ENCODE measurements at regions not wholly inside any gene's neighbourhood (a gene's known extent, or its start where the extent isn't known, plus 50 kb on each side); places are given as distances from the start of the nearest gene placed in this dataset.
"Not testable (repeated sequence)": the region's sequence is repeated elsewhere in the genome, so short reads cannot be mapped to it uniquely, and the experiment has no call there.

DNA sequence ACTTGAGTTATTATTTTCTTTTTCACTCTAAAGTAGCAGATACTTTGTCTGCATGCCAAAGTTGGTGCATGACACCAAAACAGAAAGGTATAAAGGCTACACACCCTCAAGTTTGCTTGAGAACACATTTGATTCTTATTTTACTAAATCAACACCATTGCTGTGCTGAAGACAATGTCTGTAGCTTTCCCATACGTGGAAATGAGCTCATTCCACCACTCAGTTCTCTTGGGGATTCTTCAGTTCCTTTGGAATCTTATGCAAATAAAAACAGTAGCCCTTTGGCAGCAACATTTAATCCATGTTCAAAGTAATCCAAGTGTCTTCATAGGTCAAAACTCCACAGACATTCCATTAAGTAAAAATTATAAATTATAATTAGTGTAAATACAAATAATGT, 264.9 kb downstream of the TLE1 start:
- no peak for DNase-seq

DNA sequence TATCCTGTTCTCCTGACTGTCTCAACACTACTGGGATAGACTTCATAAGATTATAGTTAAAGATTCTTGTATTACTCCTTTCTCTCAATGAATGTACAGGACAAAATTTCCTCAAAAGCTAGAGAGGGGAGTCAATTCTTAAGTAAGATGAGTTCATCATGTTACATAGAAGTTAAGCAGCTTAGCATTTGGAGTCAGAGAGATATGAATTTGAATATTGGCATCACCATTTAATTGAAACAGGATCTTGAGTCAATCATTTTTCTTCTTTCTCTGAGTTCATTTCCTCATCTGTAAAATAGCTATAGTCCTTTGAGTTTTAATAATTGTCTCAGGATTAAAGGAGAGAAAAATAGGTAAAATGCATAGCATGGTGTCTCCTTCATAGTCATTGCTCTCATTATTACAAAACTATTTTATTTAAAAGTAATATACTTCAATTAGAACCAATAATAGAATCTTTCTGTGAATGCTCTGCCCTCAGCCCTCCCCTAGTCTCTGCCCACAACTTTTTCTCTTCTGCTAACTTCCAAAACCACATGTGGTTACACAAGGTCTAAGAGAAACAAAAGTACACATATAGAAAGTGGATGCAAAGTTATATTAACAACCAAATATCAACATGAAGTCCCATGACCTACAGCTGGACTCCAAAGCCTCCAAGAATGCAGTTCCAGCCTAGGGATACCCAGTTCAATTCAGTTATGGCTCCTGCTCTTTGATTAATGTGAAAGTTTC, 265.6 kb downstream of the TLE1 start:
- DNase-seq: no peak

DNA sequence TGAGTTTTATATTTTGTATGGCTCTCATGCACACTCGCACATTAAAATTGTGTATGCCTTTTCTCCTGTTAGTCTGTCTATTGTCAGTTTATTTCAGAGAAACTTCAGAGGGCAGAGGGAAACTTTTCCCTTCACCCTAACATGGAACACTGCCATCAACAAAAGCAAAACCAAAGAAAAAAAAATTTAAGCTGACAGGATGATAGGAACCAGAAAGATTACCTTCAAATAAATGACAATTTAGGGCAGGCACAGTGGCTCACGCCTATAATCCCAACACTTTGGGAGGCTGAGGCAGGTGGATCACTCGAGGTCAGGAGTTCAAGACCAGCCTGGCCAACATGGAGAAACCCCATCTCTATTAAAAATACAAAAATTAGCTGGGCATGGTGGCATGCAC, 268.3 kb downstream of the TLE1 start:
- DNase-seq: not testable (repeated sequence)

DNA sequence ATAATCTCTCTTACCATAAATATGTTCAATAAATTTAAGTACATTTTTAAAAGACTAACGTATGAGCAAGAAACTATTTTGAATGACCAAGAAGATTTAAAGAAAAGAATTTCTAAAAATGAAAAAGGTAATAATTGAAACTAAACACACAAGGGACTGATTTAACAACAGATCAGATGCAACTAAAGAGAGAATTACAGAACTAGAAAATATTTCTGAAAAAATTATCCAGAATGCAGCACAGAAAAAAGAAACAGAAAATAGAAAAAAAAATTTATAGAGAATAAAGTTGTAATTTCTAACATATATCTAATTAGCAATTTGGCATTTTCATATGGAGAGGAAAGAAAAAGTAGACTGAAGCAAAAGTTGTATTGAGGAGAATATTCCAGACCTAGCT, 269.3 kb downstream of the TLE1 start:
- no peak for DNase-seq

DNA sequence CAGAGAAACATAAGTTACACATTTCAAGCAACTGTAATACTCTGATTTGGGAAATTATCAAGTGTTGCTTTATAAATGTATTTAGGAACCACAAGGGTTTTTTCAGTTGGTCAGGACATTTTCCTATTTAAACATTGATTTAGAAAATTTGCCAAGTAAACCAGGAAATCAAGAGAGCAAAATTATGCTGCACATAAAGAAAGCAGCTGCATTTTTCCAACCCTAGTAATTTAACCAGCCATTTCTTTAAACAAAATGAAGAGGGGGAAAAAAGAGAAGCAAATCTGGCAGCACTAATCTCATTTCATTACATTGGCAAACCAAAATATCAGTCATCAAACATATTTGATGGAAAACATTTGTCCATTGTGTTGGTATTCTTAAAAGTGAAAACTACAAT, 271.4 kb downstream of the TLE1 start:
- no peak for DNase-seq

GRCh38 chr9:81417299-81417675, 272.1 kb downstream of the TLE1 start:
- DNase-seq: no peak

GRCh38 chr9:81416476-81417298, 272.7 kb downstream of the TLE1 start:
- no peak for DNase-seq

DNA sequence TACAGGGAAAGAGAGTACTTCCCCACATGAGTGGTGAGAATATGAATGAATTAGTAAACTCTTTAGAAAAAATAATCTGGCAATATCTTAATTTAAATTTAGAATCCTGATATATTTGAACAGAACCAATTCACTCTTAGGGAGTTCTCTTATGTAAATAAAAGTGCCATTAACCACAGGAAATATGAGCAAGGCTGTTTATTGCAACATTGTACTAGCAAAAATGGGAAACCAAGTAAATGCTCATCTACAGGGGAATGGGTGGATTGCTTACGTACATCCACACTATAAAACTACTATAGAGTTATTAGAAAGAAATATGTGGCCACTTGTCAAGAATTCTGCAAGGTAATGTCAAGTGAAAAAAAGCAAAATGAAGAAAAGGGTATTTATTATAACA, 274.5 kb downstream of the TLE1 start:
- no peak for DNase-seq

DNA sequence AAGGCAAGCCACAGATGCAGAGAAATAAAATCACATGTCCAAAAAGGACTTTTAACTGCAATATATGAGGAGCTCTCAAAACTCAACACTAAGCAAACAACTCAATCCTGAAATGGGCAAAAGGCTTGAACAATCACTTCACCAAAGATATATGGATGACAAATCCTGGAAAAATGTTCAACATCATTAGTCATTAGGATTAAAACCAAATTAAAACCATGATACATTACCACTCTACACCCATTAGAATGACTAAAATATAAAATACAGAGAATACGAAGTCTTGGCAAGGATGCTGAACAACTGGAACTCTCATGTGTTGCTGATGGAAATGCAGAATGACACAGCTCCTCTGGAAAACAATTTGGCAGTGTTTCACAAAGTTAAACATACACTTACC, 277.4 kb downstream of the TLE1 start:
- DNase-seq: no peak

DNA sequence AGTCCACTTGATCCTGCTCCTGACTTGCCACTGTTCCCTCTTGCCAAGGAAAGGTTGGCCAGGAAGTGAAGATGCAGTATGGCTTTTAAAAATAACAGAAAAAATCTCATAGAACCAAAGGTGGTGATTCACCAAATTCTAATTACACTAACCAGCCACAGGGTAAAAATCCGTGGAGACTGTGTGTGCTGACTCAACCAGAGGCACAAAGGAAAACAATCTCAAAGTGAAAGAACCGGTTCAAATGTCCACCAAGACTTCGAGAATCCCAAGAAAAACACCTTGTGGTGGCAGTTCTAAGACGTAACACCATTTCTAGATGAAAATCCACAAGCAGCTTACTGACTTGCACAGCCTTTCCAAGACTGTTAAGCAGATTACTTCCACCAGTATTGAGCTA, 279.1 kb downstream of the TLE1 start:
- no peak for DNase-seq

GRCh38 chr9:81408951-81409350, 280.4 kb downstream of the TLE1 start:
- no peak for DNase-seq

DNA sequence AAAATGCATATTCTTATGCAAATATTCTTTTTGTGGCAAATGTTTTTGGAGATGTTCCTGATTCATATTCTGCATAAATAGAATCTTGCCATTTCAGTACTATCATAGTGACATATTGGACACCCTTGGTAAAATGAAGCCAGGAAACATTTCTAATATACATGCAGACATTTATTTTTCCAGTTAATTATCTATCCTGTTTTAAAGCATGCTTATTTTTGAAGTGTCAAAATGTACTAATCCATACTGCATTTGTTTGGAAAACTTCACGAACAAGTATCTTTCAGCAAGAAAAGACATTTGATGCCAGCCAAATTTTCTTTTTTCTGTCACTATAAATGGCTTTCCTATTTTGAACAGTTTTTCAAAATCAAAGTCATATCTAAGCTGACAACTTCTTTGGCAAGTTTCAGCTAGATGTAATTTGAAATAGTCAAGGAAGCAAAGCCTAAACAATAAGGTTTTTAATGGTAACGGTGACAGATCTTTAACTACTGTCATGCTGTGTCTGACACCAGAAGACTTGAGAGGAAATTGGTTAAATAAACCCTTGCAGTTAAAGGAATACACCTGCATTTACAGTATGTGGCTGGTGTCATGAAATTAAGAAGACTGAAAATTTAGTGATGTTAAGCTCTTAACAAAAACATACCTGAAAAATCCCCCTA, 284.3 kb downstream of the TLE1 start:
- no peak for DNase-seq

DNA sequence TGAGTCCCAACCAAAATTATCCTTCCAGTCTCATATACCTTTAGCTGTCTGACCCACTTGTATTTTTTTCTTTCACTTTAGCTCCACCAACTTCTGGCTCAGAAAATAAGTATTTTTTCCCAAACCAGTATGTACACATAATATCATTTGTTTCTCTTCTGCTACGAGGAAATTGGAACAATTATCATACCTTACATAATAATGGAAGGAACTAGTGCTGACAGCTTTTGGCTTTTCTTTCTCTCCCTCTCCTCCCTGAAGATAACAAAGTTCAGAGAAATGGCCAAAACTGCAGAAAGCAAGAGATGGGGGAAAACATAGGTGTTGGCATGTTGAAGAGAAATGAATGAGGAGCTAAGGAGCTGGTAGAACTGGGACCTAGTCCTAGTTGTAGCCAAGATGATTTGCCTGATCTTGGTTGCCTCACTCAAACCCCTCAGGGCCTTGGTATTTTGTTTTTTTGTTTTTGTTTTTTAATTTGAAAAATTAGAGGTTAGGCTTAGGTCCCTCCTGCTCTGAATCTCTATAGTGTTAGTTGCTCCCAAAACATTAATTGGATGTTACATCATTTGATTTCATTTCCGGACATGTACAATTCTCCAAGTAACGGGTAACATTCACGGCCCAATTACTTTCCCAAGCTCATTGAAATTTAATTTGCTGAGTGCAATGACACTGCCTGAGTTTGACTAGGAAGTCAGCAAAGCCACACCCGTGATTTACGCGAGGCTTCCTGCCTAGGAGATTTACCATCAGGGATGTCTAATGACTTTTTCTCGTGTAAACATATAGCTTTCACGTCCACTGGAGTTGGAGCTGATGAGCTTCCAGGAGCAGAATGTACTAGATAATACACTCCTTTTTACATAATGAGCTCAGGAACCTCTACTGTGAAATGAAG, 291.6 kb downstream of the TLE1 start:
- DNase-seq: no peak

DNA sequence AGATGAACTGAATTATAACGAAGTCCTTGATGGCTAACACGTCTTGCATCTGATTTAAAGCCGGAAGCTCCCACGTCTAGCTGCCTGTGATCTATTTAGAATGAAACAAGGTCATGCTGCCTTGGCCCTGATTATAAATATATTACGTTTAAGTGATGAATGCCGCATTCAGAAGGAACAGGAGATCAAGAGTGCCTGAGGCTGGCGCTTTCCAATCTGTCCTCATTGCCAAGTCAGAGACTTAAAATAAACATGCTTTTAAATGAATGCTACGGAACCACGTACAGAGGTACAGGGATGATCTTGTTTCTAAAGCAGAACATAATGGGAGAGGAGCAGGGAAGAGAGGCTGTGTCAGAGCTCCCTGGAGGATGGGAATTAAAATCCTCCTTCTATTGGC, 292.8 kb downstream of the TLE1 start:
- no peak for DNase-seq

DNA sequence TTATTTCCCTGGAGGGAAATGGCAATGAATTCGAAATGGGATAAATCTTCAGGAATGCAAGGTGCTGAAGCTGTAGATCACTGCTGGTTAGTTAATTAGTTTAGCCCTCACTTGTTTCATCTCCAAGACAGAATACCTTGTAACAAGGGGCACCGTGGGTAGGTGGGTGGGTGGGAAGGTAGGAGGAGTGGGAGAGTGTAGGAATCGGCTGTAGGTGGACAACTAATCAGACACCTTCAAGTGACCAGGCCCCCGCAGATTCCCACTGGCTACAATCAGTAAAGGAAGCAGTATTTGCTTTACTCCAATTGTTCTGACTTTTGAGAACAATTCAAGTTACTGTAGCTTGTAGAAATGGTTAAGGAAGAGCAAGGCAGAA, 293.7 kb downstream of the TLE1 start:
- no peak for DNase-seq

DNA sequence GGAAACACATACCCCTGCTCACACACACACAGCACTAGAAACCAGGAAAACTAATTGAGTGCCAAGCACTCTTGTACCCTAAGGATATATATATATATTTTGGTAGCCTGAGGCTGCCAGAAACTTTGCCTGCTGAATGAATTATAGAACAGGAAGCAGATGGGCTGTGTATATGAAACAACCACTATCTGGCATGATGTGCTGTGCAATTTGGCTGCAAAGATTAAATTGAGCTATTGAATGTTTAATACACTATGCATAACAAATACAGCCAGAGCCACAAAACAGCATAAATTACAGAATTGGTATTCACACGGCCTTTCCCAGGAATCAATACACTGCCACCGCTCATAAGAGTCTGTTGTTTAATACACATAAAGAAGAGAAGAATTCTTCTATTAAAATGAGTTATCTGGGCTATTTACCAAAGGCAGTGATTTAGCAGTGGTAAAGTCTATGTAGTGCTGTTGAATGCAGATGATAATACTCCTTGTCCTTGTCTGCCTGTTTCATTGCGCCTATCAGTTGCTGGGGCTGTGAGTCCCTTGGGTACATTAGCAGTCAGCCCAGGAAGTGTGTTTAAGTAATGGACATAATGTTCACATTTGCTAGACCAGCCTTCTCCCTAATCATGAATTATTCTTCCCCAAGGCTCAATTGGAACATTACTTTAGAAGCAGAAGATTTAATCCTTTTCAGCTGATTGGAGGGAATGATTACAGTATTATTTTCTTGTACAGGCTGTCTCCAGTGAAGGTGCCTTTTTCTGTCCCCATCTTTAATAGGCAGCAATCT, 294.3 kb downstream of the TLE1 start:
- DNase-seq: no peak

DNA sequence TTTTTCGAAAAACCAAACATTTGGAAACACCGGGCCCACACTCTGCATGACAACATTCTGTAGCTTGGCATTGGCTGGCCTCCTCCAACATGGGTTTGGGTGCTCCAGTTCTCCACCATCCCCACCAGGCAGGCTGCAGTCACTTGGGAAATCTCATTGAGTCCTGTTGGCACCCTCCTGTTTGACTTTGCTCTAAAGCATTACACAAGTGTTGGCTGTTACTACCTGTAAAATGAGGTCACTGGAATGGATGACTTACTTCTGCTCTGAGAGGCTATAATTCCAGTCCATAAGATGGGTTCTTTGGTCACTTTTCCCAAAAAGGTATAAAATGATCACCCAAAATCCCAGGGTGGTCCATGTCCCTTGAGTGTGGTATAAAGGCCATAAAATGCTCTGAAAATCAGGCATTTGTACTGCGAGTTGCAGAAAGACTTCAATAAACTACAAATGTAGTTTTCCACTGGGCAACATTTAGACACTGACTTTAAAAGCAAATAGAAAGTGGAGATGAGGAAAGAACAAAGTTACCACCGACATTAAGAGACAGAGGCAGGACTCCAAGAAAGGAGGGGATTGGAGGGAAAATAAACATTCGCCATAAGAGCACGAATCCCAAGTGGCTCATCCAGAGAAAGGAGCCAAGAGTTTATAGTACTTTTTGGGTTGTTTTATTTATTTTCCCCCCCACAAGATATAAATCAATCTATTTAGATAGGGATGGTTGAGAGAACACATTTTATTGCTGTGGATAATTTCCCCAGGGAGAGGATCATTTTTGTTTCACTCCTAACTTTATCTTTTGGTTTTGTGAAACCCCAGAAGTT, 295.1 kb downstream of the TLE1 start:
- DNase-seq: no peak

DNA sequence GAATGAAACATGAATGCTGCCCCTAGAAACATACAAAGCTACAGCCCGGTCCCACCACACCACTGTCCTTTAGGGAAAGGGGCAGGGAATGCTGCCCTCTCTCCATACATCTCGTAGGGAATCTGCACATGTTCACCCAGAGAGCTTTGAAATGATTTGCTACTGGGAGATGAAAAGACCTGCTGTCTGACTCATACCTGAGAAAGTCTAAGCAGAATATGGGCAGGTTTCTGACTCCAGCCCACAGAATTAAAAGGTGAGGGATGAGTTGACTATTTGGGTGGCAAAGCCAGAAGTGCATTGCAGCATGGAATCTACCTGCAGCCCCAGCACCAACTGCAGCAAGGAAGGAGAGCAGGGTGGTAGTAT, 297.9 kb downstream of the TLE1 start:
- no peak for DNase-seq

DNA sequence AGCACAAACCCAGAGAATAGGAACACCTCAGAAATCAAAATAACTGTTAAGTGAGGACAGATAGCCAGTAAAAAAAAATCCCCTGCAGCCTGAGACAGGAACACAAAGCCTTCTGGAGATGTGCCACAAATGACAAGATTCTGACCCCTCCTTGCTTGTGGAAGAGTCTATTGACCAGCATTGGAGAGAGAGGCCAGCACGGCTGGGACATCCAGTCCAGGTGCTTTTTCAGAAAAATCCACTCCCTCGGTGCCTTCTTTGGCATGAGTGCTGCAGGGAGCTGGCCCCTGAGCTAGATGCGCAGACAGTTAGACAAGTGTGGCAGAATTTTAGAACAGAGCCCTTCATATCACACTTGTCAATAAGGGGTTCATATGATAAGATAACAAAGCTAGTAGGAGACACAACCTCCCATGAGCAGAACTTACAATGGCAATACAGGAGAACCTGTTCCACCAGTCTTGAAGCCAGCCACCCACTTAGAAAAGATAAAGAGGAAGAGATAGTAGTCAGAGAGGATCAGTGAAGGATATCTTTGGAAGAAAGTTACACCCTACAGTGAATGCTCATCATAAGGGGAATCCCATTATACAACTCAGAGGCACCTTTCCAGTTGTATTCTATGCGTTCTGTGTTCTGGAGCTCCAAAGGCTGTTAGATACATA, 298.4 kb downstream of the TLE1 start:
- no peak for DNase-seq

- DNase-seq: no peak
These were observed 299.8 kb downstream of the TLE1 start for GRCh38 chr9:81389569-81389993.

GRCh38 chr9:81388831-81389230, 300.5 kb downstream of the TLE1 start:
- no peak for DNase-seq
